ENCODE measurements at regions not wholly inside any gene's neighbourhood (a gene's known extent, or its start where the extent isn't known, plus 50 kb on each side); places are given as distances from the start of the nearest gene placed in this dataset.
"Not testable (repeated sequence)": the region's sequence is repeated elsewhere in the genome, so short reads cannot be mapped to it uniquely, and the experiment has no call there.

- Histone ChIP-seq H3K36me3 (no peaks in the 10 kb centered on the region), H3K27me3 (no peaks in the 10 kb centered on the region), H4K20me1 (no peaks in the 10 kb centered on the region), H3K4me2 (peak overlapping the region; percentile 60 to 76 (median 71)), H3K9ac (no peak overlapping the region; a peak in 1 of 22 replicates), H3K4me1 (peaks cover 53 to 78% (median 68%) of the 10 kb centered on the region in 10 experiments), H3K27ac (no peak overlapping the region; a peak in 2 of 22 replicates), H3K4me3 (no peak overlapping the region), H3K9me3 (replicated peaks in 1 of 11) (peaks cover 0 to 5% (median 0%) of the 10 kb centered on the region in 11 experiments; a peak in 3 of 22 replicates)
- no peak for TF ChIP-seq Cebpa-rat (IDR thresholded peaks at IDR 0.05)
Measured at GRCh38 chr5:4581289-4581688, 558.8 kb upstream of the ADAMTS16 start.

- no peak for TF ChIP-seq Cebpa-rat (IDR thresholded peaks at IDR 0.05)
- H3K36me3 ChIP-seq: no peaks in the 10 kb centered on the region
- no peaks in the 10 kb centered on the region for H4K20me1 ChIP-seq
- H3K27ac ChIP-seq: no peak overlapping the region
- H3K27me3 ChIP-seq: no peaks in the 10 kb centered on the region
- H3K4me2 ChIP-seq: peak overlapping the region in 3 of 11 experiments; percentile 42 to 46 (median 42); a peak in 4 of 22 replicates
- H3K9me3 ChIP-seq (replicated peaks in 1 of 11): peaks cover 0 to 11% (median 0%) of the 10 kb centered on the region in 11 experiments; a peak in 4 of 22 replicates
- peaks cover 25 to 70% (median 53%) of the 10 kb centered on the region in 10 experiments for H3K4me1 ChIP-seq
- H3K4me3 ChIP-seq: no peak overlapping the region
- no peak overlapping the region for H3K9ac ChIP-seq
Measured at GRCh38 chr5:4584982-4585381, 555.1 kb upstream of the ADAMTS16 start.

GRCh38 chr5:4613440-4613839 lies 526.7 kb upstream of the ADAMTS16 start:
- Histone ChIP-seq H3K4me3 (no peak overlapping the region), H3K9ac (no peak overlapping the region), H3K4me2 (peak overlapping the region in 5 of 11 experiments; percentile 13 to 31 (median 22); a peak in 8 of 22 replicates), H3K27me3 (no peaks in the 10 kb centered on the region), H3K36me3 (no peaks in the 10 kb centered on the region), H4K20me1 (no peaks in the 10 kb centered on the region), H3K27ac (no peak overlapping the region), H3K4me1 (peaks cover 0 to 12% (median 0%) of the 10 kb centered on the region in 10 experiments; a peak in 5 of 20 replicates), H3K9me3 (replicated peaks in 1 of 11) (peaks cover 9 to 35% (median 20%) of the 10 kb centered on the region in 11 experiments)
- no peak for TF ChIP-seq Cebpa-rat (IDR thresholded peaks at IDR 0.05)

- Histone ChIP-seq H3K27me3 (no peaks in the 10 kb centered on the region), H3K36me3 (no peaks in the 10 kb centered on the region), H3K4me1 (peaks cover 0 to 12% (median 0%) of the 10 kb centered on the region in 10 experiments; a peak in 5 of 20 replicates), H3K9me3 (replicated peaks in 1 of 11) (peaks cover 2 to 29% (median 13%) of the 10 kb centered on the region in 11 experiments; a peak in 20 of 22 replicates), H4K20me1 (no peaks in the 10 kb centered on the region), H3K4me2 (no peak overlapping the region), H3K9ac (no peak overlapping the region), H3K27ac (no peak overlapping the region), H3K4me3 (no peak overlapping the region)
- no peak for TF ChIP-seq Cebpa-rat (IDR thresholded peaks at IDR 0.05)
Measured at GRCh38 chr5:4614088-4614487, 526.0 kb upstream of the ADAMTS16 start.

- not testable (repeated sequence) for H3K36me3 ChIP-seq, H3K9ac ChIP-seq, H3K27ac ChIP-seq, H3K4me2 ChIP-seq, H3K4me3 ChIP-seq, H4K20me1 ChIP-seq, H3K27me3 ChIP-seq
- Histone ChIP-seq H3K9me3 (replicated peaks in 1 of 11) (peaks cover 0 to 20% (median 5%) of the 10 kb centered on the region in 11 experiments; a peak in 7 of 22 replicates), H3K4me1 (peaks cover 0 to 12% (median 0%) of the 10 kb centered on the region in 10 experiments; a peak in 5 of 20 replicates)
Measured at GRCh38 chr5:4615369-4615768, 524.8 kb upstream of the ADAMTS16 start.

- Histone ChIP-seq H3K27ac (0 out of 22 replicates have a peak overlapping the region, but pooled peaks of 1 of the 11 experiments have one; percentile 12), H3K9ac (no peak overlapping the region), H3K9me3 (replicated peaks in 1 of 11) (peaks cover 4 to 32% (median 16%) of the 10 kb centered on the region in 11 experiments; a peak in 16 of 22 replicates), H3K36me3 (no peaks in the 10 kb centered on the region), H3K27me3 (no peaks in the 10 kb centered on the region), H3K4me1 (peaks cover 5 to 51% (median 44%) of the 10 kb centered on the region in 10 experiments; a peak in 15 of 20 replicates), H3K4me3 (no peak overlapping the region; a peak in 1 of 20 replicates), H3K4me2 (peak overlapping the region in 8 of 11 experiments; percentile 21 to 74 (median 63); a peak in 15 of 22 replicates), H4K20me1 (no peaks in the 10 kb centered on the region)
- TF ChIP-seq Cebpa-rat (IDR thresholded peaks at IDR 0.05): no peak
Measured at GRCh38 chr5:4625206-4625896, 514.8 kb upstream of the ADAMTS16 start.

GRCh38 chr5:4627131-4627530 lies 513.0 kb upstream of the ADAMTS16 start:
- Histone ChIP-seq H4K20me1 (no peaks in the 10 kb centered on the region), H3K4me3 (no peak overlapping the region), H3K4me2 (peak overlapping the region in 9 of 11 experiments; percentile 11 to 74 (median 62); a peak in 16 of 22 replicates), H3K4me1 (peaks cover 5 to 51% (median 44%) of the 10 kb centered on the region in 10 experiments; a peak in 15 of 20 replicates), H3K9ac (peak overlapping the region in 1 of 11 experiments; percentile 3; a peak in 2 of 22 replicates), H3K27me3 (no peaks in the 10 kb centered on the region), H3K36me3 (no peaks in the 10 kb centered on the region), H3K27ac (peak overlapping the region in 1 of 11 experiments; percentile 30; a peak in 1 of 22 replicates), H3K9me3 (replicated peaks in 1 of 11) (peaks cover 4 to 33% (median 17%) of the 10 kb centered on the region in 11 experiments; a peak in 16 of 22 replicates)
- TF ChIP-seq Cebpa-rat (IDR thresholded peaks at IDR 0.05): no peak

GRCh38 chr5:4627929-4628328 lies 512.2 kb upstream of the ADAMTS16 start:
- no peaks in the 10 kb centered on the region for H3K36me3 ChIP-seq
- peak overlapping the region in 9 of 11 experiments; percentile 17 to 74 (median 62); a peak in 16 of 22 replicates for H3K4me2 ChIP-seq
- H3K27ac ChIP-seq: peak overlapping the region in 1 of 11 experiments; percentile 58; a peak in 2 of 22 replicates
- no peak overlapping the region; a peak in 1 of 22 replicates for H3K9ac ChIP-seq
- H3K4me3 ChIP-seq: no peak overlapping the region
- no peaks in the 10 kb centered on the region for H3K27me3 ChIP-seq
- peaks cover 3 to 25% (median 12%) of the 10 kb centered on the region in 11 experiments; a peak in 16 of 22 replicates for H3K9me3 ChIP-seq (replicated peaks in 1 of 11)
- peaks cover 5 to 51% (median 44%) of the 10 kb centered on the region in 10 experiments; a peak in 15 of 20 replicates for H3K4me1 ChIP-seq
- H4K20me1 ChIP-seq: no peaks in the 10 kb centered on the region
- TF ChIP-seq Cebpa-rat (IDR thresholded peaks at IDR 0.05): no peak

All from BLaER1 treated with 17β-estradiol and CSF1 and Interleukin-3, amounts not matched to agents 10 nM and 100 nM (cell line).